Lower lobe of right lung (tissue), 2 donors: ENCODE measurements at regions not wholly inside any gene's neighbourhood (a gene's known extent, or its start where the extent isn't known, plus 50 kb on each side); places are given as distances from the start of the nearest gene placed in this dataset.

Experiments used
- ATAC-seq, 2 donors: fragments of 200-7000 bp; cut with Tn5 transposase; one replicate each; pipeline ENCODE4 v1.9.1; 2020 to 2022; ENCODE audit warnings: mild to moderate bottlenecking in 2 of 2, moderate library complexity in 2 of 2
- DNase-seq: peaks from one replicate; pipeline ENCODE4 v3.0.0-alpha.2; 2020
- H3K27ac ChIP-seq: fragments of 200-600 bp; one replicate; pipeline ENCODE4 v1.8.0; 2022
- H3K27me3 ChIP-seq: fragments of 200-600 bp; one replicate; pipeline ENCODE4 v1.8.0; 2022; ENCODE audit warnings: low read depth
- H3K36me3 ChIP-seq: fragments of 200-600 bp; one replicate; pipeline ENCODE4 v1.8.0; 2022; ENCODE audit warnings: mild to moderate bottlenecking
- H3K4me1 ChIP-seq: fragments of 200-600 bp; one replicate; pipeline ENCODE4 v1.8.0; 2022
- H3K4me3 ChIP-seq: fragments of 200-600 bp; one replicate; pipeline ENCODE4 v1.8.0; 2022; ENCODE audit warnings: mild to moderate bottlenecking
- H3K9me3 ChIP-seq: fragments of 200-600 bp; one replicate; pipeline ENCODE4 v1.8.0; 2022
- CTCF ChIP-seq: fragments of 200-600 bp; IDR thresholded peaks from one replicate; pipeline ENCODE4 v1.8.0; 2022; ENCODE audit warnings: antibody characterized with exemption, mild to moderate bottlenecking
- intact Hi-C: fragments of 100-400 bp; cut with DNase I; formaldehyde crosslinking; loops from one replicate; pipeline ENCODE4 v1.11.0; 2022
- donor health status: DM: no; HTN: yes; CAD: no; lungs with severe emphysema.

GRCh38 chr6:78700991-78701390 lies 166.4 kb upstream of the IRAK1BP1 start:
- TF ChIP-seq CTCF, result no peak
- Histone ChIP-seq H3K4me1 (no peaks in the 10 kb centered on the region), H3K9me3 (no peaks in the 10 kb centered on the region), H3K27ac (no peak overlapping the region), H3K36me3 (no peaks in the 10 kb centered on the region), H3K4me3 (no peak overlapping the region), H3K27me3 (no peaks in the 10 kb centered on the region)
- intact Hi-C loops, result no loop called here
- DNase-seq (no peak), ATAC-seq (no peak)

- no peak for TF ChIP-seq CTCF
- Histone ChIP-seq H3K4me3 (no peak overlapping the region), H3K36me3 (no peaks in the 10 kb centered on the region), H3K27me3 (no peaks in the 10 kb centered on the region), H3K27ac (no peak overlapping the region), H3K9me3 (no peaks in the 10 kb centered on the region), H3K4me1 (no peaks in the 10 kb centered on the region)
- ATAC-seq, result no peak
- intact Hi-C loops, result no loop called here
- DNase-seq, result no peak
Measured at GRCh38 chr6:78701407-78701806, 165.9 kb upstream of the IRAK1BP1 start.

GRCh38 chr6:78709021-78709420 lies 158.3 kb upstream of the IRAK1BP1 start:
- Histone ChIP-seq H3K9me3 (no peaks in the 10 kb centered on the region), H3K4me1 (no peaks in the 10 kb centered on the region), H3K27ac (no peak overlapping the region), H3K27me3 (no peaks in the 10 kb centered on the region), H3K4me3 (no peak overlapping the region), H3K36me3 (no peaks in the 10 kb centered on the region)
- intact Hi-C loops, result no loop called here
- no peak for TF ChIP-seq CTCF
- ATAC-seq, result no peak
- DNase-seq, result no peak

- Histone ChIP-seq H3K4me3 (no peak overlapping the region), H3K36me3 (no peaks in the 10 kb centered on the region), H3K9me3 (no peaks in the 10 kb centered on the region), H3K4me1 (no peaks in the 10 kb centered on the region), H3K27me3 (no peaks in the 10 kb centered on the region), H3K27ac (no peak overlapping the region)
- intact Hi-C loops, result no loop called here
- no peak for DNase-seq
- no peak for TF ChIP-seq CTCF
- ATAC-seq, result no peak
Measured at GRCh38 chr6:78713564-78713963, 153.8 kb upstream of the IRAK1BP1 start.

GRCh38 chr6:78744144-78744543 lies 123.2 kb upstream of the IRAK1BP1 start:
- intact Hi-C loops, result no loop called here
- DNase-seq, result no peak
- Histone ChIP-seq H3K9me3 (peaks cover 29% of the 10 kb centered on the region), H3K36me3 (no peaks in the 10 kb centered on the region), H3K27me3 (no peaks in the 10 kb centered on the region), H3K4me1 (no peaks in the 10 kb centered on the region), H3K4me3 (no peak overlapping the region), H3K27ac (no peak overlapping the region)
- no peak for ATAC-seq
- TF ChIP-seq CTCF, result no peak

GRCh38 chr6:78746457-78746856 lies 120.9 kb upstream of the IRAK1BP1 start:
- no peak for ATAC-seq
- Histone ChIP-seq H3K36me3 (no peaks in the 10 kb centered on the region), H3K9me3 (peaks cover 29% of the 10 kb centered on the region), H3K27ac (no peak overlapping the region), H3K4me3 (no peak overlapping the region), H3K4me1 (no peaks in the 10 kb centered on the region), H3K27me3 (no peaks in the 10 kb centered on the region)
- intact Hi-C loops, result no loop called here
- no peak for TF ChIP-seq CTCF
- DNase-seq, result no peak
